Tongue (tissue), 1 donor: ENCODE measurements at regions not wholly inside any gene's neighbourhood (a gene's known extent, or its start where the extent isn't known, plus 50 kb on each side); places are given as distances from the start of the nearest gene placed in this dataset.
"Not testable (repeated sequence)": the region's sequence is repeated elsewhere in the genome, so short reads cannot be mapped to it uniquely, and the experiment has no call there.

Source experiments
- DNase-seq: peaks from one replicate; pipeline ENCODE4 v3.0.0-alpha.2; 2015

DNA sequence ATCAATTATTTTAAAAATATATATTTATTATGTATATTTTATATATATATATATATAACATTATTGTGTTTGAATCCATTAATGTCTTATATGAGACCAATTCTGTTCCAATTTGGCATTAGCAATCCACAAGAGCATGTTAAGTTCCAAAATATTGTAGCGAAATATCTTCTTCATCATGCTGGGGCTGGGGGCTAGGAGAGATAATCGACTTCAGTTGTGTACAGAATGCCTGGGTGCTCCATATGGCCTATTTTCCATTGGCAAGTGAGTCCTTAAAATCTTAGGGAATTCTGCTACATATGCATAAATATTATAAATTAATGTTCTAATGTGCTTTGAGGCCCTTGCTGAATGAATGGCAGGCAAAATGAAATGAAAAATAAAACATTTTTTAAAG lies 117.7 kb downstream of the PCDH7 start:
- no peak for DNase-seq

DNA sequence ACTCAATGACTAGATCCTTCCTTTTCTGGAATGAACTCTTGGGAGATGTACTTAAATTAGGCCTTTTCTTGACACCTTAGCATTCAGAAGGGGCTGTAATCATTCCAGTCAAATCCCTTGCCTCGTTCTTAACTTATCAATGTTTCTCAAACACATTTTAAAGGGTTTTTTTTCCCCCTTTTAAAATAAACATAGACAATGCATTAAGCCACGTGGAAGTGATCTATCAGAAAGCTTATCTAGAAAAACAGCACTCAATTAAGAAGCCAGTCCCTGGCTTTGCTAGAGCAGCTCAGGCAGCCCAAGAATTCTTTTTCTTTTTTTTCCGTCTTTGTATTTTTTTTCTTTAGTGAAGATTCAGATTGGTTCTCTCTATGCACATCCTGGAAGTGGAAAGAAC lies 118.2 kb downstream of the PCDH7 start:
- DNase-seq: no peak

DNA sequence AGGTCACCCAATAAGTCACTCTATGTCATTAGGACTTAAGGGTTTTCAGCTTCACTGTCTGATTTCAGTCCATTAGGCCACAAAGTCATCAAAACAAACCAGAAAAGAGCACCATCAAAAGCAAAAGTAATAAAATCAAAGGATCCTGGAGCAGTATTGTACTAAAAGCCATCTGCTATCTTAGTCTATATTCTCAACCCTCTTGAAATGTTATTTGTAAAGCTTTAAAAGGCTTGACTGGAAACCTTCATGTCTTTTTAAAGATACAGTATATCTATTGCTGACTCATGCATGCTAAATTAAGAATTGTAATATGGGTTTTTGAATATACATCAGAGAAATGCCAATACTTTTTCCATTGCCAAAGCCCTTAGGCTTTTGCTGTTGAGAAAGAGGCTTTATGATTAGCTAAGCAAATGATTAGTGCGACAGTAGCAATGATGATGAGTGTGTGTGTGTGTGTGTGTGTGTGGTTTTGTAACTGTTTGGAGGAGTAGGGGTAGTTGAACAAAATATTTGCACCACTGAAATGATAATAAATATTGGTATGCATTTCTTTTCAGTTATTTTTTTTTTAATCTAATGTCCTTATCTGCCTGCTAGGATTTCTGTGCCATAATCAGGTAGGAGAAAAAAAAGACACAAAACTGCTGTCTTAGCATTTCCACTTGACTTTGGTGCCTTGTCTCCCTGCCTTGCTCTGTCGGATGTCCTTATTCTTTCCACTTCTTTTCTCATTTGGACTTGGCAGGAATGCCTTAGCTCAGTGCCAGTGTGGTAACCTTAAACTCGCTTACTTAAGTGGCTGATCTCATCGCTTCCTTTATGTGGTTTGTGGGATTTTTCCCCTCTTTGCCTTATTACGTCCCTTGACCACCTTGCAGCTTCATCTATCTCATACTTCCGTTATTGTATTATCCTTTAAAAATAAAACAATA lies 119.7 kb downstream of the PCDH7 start:
- DNase-seq: peak; percentile 60

DNA sequence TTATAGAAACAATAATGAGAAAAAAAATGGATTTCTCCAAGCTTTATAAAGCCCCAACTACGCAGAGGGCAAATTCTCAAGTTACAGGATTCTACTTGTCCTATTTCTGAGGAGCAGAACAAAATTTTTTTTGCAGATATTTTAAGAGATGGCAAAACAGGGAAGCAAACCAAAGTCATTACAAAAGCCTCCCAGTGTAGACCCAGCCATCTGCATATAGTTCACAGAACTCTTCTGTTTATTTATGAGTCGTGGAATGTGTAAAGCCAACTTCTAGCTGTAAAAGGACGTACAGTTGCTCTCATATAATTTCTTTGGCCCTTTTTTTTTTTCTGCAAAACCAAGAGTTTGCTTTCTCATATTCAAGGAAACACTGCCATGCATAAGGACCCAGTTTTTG lies 120.4 kb downstream of the PCDH7 start:
- peak; percentile 19 for DNase-seq

DNA sequence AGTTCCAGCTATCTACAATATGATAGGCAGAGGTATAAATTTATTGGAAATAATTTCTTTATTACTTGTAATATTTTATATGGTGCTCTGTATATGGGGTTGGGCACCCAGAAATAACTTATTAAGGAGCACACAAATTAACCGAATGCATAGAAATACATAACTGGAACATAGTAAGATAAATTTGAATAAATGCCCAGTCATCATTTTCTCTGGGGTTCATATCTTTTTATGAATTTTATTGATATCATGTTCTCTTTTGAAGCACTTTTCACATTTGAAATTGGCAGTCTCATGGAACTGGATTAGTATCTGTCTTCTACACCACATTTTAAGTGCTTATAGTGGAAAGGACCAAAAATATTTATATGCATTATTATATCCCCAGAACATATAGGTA lies 122.0 kb downstream of the PCDH7 start:
- DNase-seq: no peak

DNA sequence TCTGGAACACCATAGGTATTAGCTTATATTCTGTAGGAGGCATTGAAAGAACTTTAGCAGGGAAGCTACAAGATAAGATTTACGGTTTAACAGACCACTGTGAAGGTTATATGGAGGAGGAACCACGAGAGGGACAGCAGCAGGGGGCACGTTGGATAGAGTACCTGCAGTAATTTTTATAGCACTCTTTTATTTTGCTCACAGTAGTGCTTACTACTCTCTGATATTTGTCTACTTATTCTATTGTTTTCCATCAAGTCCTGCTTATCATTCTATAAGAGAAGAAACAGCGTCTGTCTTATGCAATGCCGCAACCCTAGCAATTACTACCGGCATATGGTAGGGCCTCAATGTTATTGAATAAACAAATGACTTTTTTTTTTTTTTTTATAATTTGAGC lies 122.5 kb downstream of the PCDH7 start:
- DNase-seq: no peak

DNA sequence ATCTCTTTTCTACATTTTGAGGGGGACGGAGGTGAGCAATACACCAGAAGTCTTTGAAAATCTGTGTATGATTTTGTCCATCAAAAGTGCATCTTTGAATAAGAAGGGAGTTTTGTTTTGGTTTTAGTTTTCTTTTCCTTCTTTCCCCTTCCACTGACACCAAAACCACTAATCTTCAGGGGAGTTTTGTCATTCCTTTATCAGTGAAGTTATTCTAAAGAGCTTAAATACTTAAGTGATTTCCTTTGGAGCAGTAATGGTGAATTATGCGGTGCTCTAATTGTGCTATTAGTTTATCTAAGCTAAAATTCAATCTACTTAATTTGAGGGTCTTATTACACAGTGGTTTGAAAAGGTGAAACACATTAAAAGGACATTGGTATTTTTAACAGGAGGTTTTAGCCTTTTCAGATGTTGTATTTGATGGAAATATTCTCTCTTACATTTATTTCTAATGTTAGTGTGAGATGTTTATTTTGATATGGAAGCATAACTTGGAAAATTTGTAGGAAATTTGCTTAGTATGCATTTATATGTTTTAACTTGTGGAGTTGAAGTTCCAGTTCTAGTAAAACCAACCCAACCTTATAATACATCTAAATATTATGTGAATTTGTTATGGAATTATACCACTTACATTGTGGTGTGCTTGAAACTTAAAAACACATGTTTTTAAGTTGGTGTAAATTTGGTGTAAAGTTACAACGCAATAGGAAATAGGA lies 124.9 kb downstream of the PCDH7 start:
- DNase-seq: no peak

DNA sequence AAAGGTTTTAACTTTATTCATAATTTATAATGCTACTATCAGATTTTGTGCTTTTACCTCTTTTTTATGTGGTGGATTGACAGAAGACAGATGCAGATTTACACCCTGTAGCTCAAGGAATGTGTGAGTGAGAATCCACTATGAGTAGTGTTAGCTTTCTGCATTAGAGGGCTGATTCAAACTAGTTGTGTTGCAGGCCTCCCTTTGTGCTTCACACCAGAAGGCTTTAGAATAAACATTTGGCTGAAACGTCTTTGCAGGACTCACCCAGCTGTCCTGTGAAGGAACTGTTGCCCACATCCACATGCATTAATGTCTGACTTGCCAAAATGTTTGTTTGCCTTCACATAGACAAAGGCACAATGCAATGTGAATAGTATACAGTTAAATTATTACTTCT lies 127.0 kb downstream of the PCDH7 start:
- DNase-seq: peak; percentile 72

DNA sequence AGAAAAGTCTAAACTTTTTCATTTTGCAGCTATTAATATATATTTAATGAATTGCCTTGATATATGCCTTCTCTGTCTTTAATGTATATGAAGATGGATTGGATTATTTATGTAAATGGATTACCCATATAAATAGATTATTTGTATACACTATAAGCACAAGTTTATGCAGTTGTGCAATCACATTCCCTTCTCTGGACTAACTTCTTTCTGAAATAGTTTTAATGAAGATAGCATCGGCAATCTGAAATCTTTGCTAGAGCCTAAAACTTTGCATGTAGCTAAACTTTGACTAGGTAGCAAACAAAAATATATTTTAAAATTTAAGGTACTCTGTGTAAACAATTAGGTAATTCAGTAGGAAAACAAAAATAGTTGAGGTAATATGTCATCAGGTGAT lies 127.8 kb downstream of the PCDH7 start:
- DNase-seq: no peak

DNA sequence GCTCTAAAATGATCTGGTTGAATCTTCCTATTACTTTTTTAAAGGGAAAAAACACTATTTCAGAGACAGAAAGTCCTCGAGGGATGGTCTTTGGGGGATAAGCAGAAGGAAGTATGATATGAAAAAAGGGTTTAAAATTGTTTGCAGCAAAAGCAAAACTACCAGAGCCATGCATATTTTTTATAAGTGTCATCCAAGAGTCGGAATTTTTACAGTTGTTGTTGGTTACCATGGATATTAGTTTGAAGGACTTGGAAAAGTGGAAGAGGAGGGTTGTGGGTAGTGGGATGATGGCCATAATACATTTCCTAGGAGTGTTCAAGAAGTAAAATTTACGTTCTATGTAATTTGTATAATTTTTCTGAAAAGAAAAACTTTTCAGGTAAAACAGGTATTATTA lies 134.4 kb downstream of the PCDH7 start:
- DNase-seq: no peak

DNA sequence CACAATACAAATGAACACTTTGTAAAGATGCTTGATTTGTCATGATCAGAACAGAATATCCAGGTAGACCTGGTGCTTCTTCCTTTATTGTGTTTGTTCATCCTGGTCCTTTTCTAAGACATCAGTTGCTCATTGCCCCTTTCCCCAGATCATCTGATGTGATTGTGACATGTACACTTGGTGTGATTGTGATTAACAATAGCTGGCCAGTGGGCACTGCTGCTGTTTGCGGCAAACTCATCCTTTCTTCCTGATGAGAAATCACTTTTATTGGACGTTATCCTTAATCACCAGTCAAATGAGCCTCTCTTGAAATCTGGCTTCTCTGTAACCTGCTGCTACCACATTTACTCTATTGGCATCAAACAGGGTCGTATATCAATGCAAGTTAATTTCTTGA lies 135.1 kb downstream of the PCDH7 start:
- DNase-seq: no peak

DNA sequence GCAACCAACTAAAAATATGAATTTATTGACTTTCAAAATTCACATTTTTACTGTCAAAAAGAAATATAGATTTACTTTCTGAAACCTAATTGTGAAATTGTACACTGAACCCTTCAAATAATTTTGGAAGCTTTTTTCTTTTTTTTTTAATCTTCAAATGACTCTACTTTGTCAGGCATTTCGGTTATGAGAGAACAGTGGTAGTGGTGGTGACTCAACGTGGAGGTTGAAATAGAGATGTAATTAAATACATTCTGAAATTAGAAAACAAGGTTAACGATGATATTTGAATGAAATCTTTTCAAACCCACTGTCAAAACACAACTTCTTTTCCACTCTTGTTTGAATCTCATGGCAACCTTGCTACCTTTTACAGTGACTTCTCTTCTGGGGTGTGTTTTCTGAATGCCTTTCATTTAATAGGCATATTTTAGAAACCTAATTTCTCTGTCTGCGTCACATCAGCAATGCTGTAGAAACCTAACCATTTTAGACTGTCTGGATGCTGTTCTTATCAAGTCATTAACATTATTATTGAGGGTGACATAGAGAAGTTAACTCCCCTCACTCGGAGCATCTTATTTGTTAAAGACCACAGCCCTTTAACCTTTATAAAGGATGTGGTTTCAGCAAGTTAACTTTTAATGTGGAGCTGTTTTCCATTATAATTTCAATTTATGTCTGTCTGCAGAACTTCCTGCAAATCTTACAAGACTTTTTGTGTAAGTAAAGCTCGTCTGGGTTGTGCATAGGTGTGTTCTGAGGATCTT lies 136.8 kb downstream of the PCDH7 start:
- DNase-seq: no peak

DNA sequence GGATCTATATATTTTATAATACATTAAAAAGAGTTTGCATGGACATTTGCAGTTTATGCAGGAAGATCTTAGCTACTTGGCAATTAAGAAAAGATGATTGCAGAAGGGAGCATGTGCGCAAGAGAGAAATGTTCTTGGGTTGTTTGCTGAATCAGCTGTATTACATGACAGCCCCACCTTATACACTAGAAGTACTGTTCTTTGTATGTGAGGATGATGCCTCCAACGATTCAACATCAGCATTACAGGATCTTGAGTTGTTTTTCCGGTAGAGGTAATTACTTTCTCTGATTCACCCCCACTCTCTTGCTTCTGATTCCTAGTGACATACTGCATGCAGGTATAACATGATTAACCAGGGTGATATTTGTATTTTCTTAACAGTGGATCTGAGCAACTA lies 140.8 kb downstream of the PCDH7 start:
- no peak for DNase-seq

DNA sequence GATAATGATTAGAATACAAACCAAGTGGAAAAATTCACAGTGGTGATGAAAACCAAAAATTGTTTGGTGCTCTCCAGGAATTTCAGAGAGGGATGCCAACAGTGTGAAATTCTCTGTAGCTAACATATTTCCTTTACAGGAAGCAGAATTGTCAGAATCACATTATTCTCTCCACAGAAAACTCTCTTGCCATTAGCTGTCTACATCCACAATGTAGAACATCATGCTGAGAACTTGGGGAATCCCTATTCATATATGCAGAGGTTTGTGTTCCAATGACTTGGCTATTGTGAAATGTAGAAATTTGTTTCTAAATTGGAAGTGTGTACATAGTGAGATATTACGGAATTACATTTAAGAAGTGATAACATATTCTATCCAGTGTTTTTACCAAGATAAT lies 142.0 kb downstream of the PCDH7 start:
- no peak for DNase-seq

DNA sequence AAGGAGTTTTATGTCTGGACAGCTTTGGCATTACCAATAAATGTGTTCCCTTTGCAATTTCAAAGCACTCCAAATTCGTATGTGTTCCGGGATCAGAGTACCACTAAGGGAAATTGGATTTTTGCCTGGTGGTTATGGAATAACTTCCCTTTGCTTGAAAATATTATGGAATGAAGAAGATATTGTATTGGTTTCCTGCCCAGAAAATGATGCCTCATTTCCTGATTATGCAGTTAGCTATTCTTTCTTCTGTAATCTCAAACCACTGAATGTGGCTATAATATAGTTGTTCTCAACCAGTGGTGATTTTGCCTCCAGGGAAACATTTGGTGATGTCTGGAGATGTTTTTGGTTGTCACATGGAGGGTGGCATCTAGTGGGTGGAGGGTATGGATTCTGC lies 142.9 kb downstream of the PCDH7 start:
- no peak for DNase-seq

DNA sequence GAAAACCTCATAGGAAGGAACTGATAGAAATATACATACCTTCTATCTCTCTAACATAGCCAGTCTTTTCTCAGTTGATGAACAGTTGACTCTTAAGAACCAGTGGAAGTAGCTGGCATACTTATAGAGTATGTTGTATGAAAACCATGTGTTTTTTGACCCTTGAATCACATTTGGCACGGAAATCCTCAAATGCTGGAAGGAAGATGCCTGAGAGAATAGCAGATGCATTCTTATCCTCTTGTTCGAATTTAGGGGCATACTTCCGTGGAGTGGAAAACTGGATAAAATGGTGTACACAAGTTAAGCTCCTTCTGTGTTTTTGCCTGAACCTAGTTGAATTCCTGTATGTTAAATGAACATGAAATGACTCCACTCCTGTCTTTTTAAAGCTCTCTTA lies 145.5 kb downstream of the PCDH7 start:
- no peak for DNase-seq

DNA sequence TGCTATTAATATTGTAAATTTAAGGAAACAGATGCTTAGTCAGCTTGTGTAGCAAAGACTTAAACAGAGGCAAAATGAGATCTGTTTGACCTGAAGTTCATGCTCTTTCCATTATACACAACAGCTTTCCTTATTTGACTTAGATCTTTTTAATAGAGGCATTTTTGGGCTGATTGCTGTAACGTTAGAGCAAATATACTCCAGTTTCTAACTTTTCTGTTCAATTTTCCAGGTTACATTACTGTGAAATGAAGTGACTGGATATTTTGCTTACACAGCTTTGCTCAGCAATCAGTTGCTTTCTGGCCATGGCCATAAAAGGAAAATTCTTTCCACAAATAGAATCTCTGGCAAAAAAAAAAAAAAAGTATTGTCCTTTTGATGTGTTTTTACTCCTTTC lies 146.2 kb downstream of the PCDH7 start:
- no peak for DNase-seq

DNA sequence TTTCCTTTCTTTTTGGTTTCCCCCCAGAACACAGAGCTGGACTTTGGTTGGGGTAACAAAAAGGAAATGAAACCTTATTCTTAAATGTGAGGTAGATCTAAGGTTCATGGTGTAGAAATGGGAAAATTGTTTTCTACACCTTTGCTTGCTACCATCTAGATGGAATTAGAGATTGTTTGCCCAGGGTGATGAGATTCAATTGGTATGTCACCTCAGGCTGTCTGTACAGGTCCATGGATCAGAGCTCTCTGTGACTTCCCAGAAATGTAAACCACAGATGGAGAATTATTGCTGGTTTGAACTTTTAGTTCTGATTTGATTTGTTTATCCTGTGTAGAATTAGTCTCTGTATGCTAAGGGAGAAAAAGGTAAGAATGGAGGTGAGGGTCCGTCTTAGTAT lies 146.7 kb downstream of the PCDH7 start:
- DNase-seq: no peak

DNA sequence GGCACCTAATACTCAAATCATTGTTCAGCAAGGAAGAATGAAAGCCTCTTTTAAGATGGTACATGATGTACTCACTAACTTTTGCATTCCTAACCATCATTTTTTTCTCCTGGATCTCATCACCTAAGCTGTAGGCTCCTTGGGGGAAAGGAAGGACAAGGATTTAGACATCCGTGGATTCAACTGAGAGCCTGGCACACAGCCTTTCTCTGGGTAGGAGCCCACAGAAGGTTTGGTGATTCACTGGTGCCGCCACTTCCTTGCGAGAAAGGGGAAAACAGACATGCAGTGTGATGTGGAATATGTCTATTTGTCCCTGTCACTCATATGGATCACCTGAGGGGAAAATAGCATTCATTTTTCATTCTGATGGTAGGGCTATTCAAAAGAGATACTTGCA lies 147.3 kb downstream of the PCDH7 start:
- DNase-seq: no peak

DNA sequence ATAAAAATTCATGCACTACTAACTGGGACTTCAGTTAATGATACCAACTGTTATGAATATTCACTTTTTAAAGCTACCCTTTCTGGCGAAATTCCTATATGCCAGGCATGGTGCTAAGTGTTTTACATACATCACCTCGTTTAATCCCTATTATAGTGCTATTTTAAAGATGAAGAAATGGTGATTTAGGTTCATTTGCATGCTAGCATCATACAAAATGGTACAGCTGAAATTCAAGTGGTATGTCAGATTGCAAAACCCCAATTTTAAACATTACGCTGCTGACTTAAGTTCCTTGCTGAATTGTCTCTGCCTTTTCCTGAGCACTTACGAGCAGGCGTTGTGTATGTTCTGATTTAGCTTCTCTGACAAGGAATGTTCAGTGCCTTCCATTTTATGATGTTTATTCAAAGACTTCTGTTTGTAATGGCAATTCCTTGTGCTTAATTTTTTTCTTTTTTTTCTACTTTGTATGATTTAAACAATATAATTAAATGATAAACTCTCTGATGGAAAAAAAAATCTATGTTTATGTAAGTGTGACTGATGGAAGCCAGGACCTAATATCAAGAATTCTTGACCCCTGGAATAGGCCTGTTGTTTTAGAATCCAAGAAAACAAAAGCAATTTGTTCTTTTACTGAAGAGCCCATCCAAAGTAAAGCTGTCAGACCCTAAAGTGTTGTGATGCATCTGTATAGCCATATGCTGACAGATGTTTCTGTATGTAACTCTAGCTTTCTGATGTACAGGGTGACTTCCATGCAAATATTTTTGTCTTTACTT lies 148.1 kb downstream of the PCDH7 start:
- DNase-seq: no peak

DNA sequence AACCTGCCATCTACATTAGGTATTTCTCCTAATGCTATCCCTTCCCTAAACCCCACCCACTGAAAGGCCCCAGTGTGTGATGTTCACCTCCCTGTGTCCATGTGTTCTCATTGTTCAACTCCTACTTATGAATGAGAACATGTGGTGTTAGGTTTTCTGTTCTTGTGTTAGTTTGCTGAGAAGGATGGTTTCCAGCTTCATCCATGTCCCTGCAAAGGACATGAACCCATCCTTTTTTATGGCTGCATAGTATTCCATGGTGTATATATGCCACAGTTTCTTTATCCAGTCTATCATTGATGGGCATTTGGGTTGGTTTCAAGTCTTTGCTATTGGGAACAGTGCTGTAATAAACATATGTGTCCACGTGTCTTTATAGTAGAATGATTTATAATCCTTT lies 149.2 kb downstream of the PCDH7 start:
- not testable (repeated sequence) for DNase-seq

DNA sequence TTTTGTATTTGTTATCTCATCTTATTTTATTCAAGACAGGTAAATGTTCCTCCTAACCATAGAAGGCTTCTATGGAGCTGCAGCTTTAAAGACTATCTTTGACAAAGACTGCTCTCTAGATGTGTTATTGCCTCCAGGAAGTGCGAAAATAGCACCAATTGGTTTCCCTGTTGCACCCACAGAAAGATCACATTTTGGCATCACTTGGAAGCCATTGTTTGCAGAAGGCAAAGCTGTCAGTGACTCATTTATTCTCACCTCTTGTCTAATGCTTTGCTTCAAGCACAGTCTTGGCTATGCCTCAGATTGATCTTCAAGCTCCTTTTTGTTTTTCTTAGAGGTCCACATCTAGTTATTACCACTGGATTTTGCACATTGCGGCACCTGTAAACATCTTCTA lies 150.3 kb downstream of the PCDH7 start:
- no peak for DNase-seq
